Fibroblast of lung (primary cell): ENCODE measurements at regions not wholly inside any gene's neighbourhood (a gene's known extent, or its start where the extent isn't known, plus 50 kb on each side); places are given as distances from the start of the nearest gene placed in this dataset.
A peak's percentile ranks its signal among the peaks of the same experiment; 100 is the strongest.

Source experiments
- DNase-seq, 2 donors: peaks; one replicate each; pipeline versions ENCODE4 v3.0.0 to v3.0.0-alpha.2; 2010; ENCODE audit warnings: low read depth in 2 of 2
- H2AFZ ChIP-seq: 2 replicates; pipeline ENCODE4 v1.5.1; 2012; ENCODE audit warnings: low read length, control low read depth, inconsistent platforms
- H3K27ac ChIP-seq: 2 replicates; pipeline ENCODE4 v1.5.1; 2011; ENCODE audit warnings: low read length, control low read depth; ENCODE audit not compliant: insufficient read depth
- H3K27me3 ChIP-seq: 2 replicates; pipeline ENCODE4 v1.5.1; 2011; ENCODE audit warnings: mild to moderate bottlenecking, low read length; ENCODE audit not compliant: control insufficient read depth, insufficient read depth
- H3K36me3 ChIP-seq: 2 replicates; pipeline ENCODE4 v1.5.1; 2011; ENCODE audit warnings: low read length; ENCODE audit not compliant: control insufficient read depth, insufficient read depth
- H3K4me1 ChIP-seq: 2 replicates; pipeline ENCODE4 v1.5.1; 2011; ENCODE audit warnings: low read length; ENCODE audit not compliant: control insufficient read depth, insufficient read depth; ENCODE audit errors: extremely low read depth
- H3K4me2 ChIP-seq: 2 replicates; pipeline ENCODE4 v1.5.1; 2011; ENCODE audit warnings: low read length, control low read depth; ENCODE audit not compliant: insufficient read depth; ENCODE audit errors: extremely low read depth
- H3K4me3 ChIP-seq, 4 experiments: fragments of 200-600 bp in 1 of 4; sonication (generic) in 1 of 4; replicated peaks in 1 of 4; 2 replicates each; pipeline ENCODE4 v1.5.1; 2011 to 2016; ENCODE audit warnings: low read length in 4 of 4, low read depth in 3 of 4, mild to moderate bottlenecking in 3 of 4, control low read depth in 2 of 4, inconsistent platforms in 1 of 4, mixed read lengths in 1 of 4; ENCODE audit not compliant: insufficient read depth in 1 of 4; ENCODE audit errors: control extremely low read depth in 1 of 4
- H3K79me2 ChIP-seq: 2 replicates; pipeline ENCODE4 v1.5.1; 2012; ENCODE audit warnings: mild to moderate bottlenecking, low read length, inconsistent platforms; ENCODE audit not compliant: control insufficient read depth, insufficient read depth
- H3K9ac ChIP-seq: 2 replicates; pipeline ENCODE4 v1.5.1; 2011; ENCODE audit warnings: mild to moderate bottlenecking, low read length, control low read depth; ENCODE audit not compliant: insufficient read depth
- H3K9me3 ChIP-seq: 2 replicates; pipeline ENCODE4 v1.5.1; 2012; ENCODE audit warnings: low read depth, low read length; ENCODE audit not compliant: control insufficient read depth, insufficient read depth
- H4K20me1 ChIP-seq: 2 replicates; pipeline ENCODE4 v1.5.1; 2011; ENCODE audit warnings: low read length; ENCODE audit not compliant: control insufficient read depth, insufficient read depth; ENCODE audit errors: extremely low read depth
- CTCF ChIP-seq, 2 donors: IDR thresholded peaks in 1 of 2; conservative IDR thresholded peaks in 1 of 2; 1 replicate in 1 of 2; 2 replicates in 1 of 2; pipeline ENCODE4 v1.5.1; 2011 to 2012; ENCODE audit warnings: low read length in 2 of 2, control low read depth in 1 of 2, inconsistent platforms in 1 of 2, low read depth in 1 of 2, mild to moderate bottlenecking in 1 of 2
- EZH2 ChIP-seq: IDR thresholded peaks from 2 replicates; pipeline ENCODE4 v1.5.1; 2012; ENCODE audit warnings: low read length, control low read depth, mild to moderate bottlenecking; ENCODE audit errors: missing control alignments

- H3K9ac ChIP-seq = no peak overlapping the region
- H3K79me2 ChIP-seq = no peaks in the 10 kb centered on the region
- H3K4me1 ChIP-seq = no peaks in the 10 kb centered on the region
- no peak overlapping the region for H3K4me3 ChIP-seq
- H3K4me2 ChIP-seq = no peak overlapping the region
- H3K27ac ChIP-seq = no peak overlapping the region
- H4K20me1 ChIP-seq = no peaks in the 10 kb centered on the region
- no peak for TF ChIP-seq CTCF (conservative IDR thresholded peaks at IDR 0.05 in 1 of 2, IDR thresholded peaks at IDR 0.05 in 1 of 2; ENCODE audit: low read depth in 1 of 2, low read length in 2 of 2)
- no peak for TF ChIP-seq EZH2
- H3K9me3 ChIP-seq = no peaks in the 10 kb centered on the region
- H2AFZ ChIP-seq = no peak overlapping the region
- no peaks in the 10 kb centered on the region for H3K36me3 ChIP-seq
- H3K27me3 ChIP-seq = no peaks in the 10 kb centered on the region
- no peak for DNase-seq
These were observed 341.3 kb downstream of the SMOC2 start for GRCh38 chr6:168782187-168782751.

GRCh38 chr6:168778201-168778600 is 337.2 kb downstream of the SMOC2 start:
- Histone ChIP-seq H3K4me2 (no peak overlapping the region), H3K27me3 (no peaks in the 10 kb centered on the region), H3K4me3 (no peak overlapping the region), H3K36me3 (no peaks in the 10 kb centered on the region), H3K4me1 (no peaks in the 10 kb centered on the region), H4K20me1 (no peaks in the 10 kb centered on the region), H3K9me3 (no peaks in the 10 kb centered on the region), H3K79me2 (no peaks in the 10 kb centered on the region), H2AFZ (no peak overlapping the region), H3K27ac (no peak overlapping the region), H3K9ac (no peak overlapping the region)
- no peak for DNase-seq
- TF ChIP-seq EZH2 (no peak), CTCF (conservative IDR thresholded peaks at IDR 0.05 in 1 of 2, IDR thresholded peaks at IDR 0.05 in 1 of 2; ENCODE audit: low read depth in 1 of 2, low read length in 2 of 2) (no peak)

- Histone ChIP-seq H3K9ac (no peak overlapping the region), H3K4me1 (no peaks in the 10 kb centered on the region), H3K4me3 (no peak overlapping the region), H3K4me2 (no peak overlapping the region), H3K27ac (no peak overlapping the region), H3K27me3 (no peaks in the 10 kb centered on the region), H3K36me3 (no peaks in the 10 kb centered on the region), H4K20me1 (no peaks in the 10 kb centered on the region), H3K9me3 (no peaks in the 10 kb centered on the region), H3K79me2 (no peaks in the 10 kb centered on the region), H2AFZ (no peak overlapping the region)
- DNase-seq = peak in 1 of 2 donors; percentile 5
- TF ChIP-seq EZH2 (no peak), CTCF (conservative IDR thresholded peaks at IDR 0.05 in 1 of 2, IDR thresholded peaks at IDR 0.05 in 1 of 2; ENCODE audit: low read depth in 1 of 2, low read length in 2 of 2) (no peak)
These were observed 333.4 kb downstream of the SMOC2 start for GRCh38 chr6:168774381-168774780.
